NB4 (cell line): ENCODE measurements at regions not wholly inside any gene's neighbourhood (a gene's known extent, or its start where the extent isn't known, plus 50 kb on each side); places are given as distances from the start of the nearest gene placed in this dataset.
"Not testable (repeated sequence)": the region's sequence is repeated elsewhere in the genome, so short reads cannot be mapped to it uniquely, and the experiment has no call there.

Experiments used
- DNase-seq: peaks from one replicate; pipeline ENCODE4 v3.0.0; 2010; ENCODE audit warnings: low read depth
- H3K4me3 ChIP-seq: one replicate; pipeline ENCODE4 v1.5.1; 2011; ENCODE audit warnings: mild to moderate bottlenecking, low read depth, low read length, moderate library complexity
- MYC ChIP-seq: IDR thresholded peaks from 2 replicates; pipeline ENCODE4 v1.6.1; 2011; ENCODE audit warnings: low read depth, low read length
- POLR2A ChIP-seq: IDR thresholded peaks from 2 replicates; pipeline ENCODE4 v1.6.1; 2011; ENCODE audit warnings: mild to moderate bottlenecking; ENCODE audit not compliant: insufficient read length; ENCODE audit errors: extremely low read depth
- TF ChIP-seq, protein P1 (sequence below): IDR thresholded peaks from 2 replicates; pipeline ENCODE4 v1.6.1; 2011; ENCODE audit warnings: low read depth, low read length
- TF ChIP-seq, protein P2 (sequence below): IDR thresholded peaks from one replicate; pipeline ENCODE4 v1.5.1; 2012; ENCODE audit warnings: low read depth, low read length

DNA sequence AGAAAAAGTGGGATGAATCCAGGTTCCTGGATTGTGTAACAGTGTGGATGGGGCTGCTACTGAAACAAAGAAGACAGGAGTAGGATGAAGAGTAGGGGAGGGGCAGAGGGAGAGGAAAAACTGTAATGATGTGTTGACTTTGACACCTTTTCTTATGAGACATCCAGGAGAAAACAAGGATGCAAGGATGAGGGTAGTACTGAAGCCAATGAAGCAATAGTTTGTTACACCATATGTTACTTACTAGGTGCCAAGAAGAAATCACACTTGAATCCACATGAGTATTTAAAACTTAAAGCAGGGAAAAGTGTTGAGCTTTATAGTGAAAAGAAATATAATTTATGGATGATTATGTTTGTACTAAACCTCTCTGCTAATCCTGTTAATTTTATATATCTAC, 420.6 kb downstream of the ARL4A start:
- DNase-seq = no peak
- no peak overlapping the region for H3K4me3 ChIP-seq
- TF ChIP-seq POLR2A (no peak), MYC (no peak)
- TF ChIP-seq, protein P1, sequence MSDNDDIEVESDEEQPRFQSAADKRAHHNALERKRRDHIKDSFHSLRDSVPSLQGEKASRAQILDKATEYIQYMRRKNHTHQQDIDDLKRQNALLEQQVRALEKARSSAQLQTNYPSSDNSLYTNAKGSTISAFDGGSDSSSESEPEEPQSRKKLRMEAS = no peak
- TF ChIP-seq, protein P2, sequence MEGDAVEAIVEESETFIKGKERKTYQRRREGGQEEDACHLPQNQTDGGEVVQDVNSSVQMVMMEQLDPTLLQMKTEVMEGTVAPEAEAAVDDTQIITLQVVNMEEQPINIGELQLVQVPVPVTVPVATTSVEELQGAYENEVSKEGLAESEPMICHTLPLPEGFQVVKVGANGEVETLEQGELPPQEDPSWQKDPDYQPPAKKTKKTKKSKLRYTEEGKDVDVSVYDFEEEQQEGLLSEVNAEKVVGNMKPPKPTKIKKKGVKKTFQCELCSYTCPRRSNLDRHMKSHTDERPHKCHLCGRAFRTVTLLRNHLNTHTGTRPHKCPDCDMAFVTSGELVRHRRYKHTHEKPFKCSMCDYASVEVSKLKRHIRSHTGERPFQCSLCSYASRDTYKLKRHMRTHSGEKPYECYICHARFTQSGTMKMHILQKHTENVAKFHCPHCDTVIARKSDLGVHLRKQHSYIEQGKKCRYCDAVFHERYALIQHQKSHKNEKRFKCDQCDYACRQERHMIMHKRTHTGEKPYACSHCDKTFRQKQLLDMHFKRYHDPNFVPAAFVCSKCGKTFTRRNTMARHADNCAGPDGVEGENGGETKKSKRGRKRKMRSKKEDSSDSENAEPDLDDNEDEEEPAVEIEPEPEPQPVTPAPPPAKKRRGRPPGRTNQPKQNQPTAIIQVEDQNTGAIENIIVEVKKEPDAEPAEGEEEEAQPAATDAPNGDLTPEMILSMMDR = no peak

DNA sequence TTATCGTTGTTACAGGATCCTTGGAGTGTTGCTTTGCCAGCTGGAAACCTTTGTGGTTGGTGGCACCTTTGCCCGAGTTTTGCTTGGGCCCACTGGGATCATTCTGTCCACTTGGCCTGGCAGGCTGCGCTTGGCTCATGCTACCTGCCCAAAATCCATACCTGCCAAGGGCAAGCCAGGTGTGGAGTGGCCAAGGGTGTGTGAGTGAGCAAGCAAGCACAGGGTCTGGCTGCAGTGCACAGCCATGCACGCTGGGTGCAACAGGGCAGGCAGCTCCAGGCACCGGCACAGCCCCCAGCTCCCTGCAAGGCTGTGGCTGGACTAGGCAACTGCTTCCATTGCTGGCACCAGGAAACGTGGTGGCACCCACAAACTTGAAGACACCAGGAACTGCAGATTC, 421.8 kb downstream of the ARL4A start:
- no peak for DNase-seq
- TF ChIP-seq, protein P2 = no peak
- TF ChIP-seq POLR2A (no peak), MYC (no peak)
- TF ChIP-seq, protein P1 = no peak
- no peak overlapping the region for H3K4me3 ChIP-seq

DNA sequence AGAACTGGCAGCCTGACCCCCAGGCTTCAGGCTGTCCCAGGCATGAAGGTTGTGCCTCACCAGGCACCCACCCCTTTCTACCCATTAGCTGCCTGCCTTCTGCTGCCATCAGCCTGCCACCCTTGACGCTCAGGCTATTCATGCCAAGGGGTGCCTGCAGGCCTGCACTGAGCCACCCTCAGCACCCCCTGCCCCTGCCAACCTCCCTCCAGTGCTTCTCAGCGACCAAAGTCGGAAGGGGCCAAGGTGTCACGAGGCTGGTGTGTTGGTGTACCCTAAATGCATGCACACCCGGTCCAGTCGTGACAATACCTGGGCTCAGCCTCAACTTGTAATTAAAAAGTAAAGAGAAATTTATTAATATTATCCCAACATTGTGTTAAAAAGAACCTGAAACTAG, 422.7 kb downstream of the ARL4A start:
- TF ChIP-seq, protein P2 = no peak
- TF ChIP-seq, protein P1 = no peak
- TF ChIP-seq POLR2A (no peak), MYC (no peak)
- no peak for DNase-seq
- H3K4me3 ChIP-seq = no peak overlapping the region

DNA sequence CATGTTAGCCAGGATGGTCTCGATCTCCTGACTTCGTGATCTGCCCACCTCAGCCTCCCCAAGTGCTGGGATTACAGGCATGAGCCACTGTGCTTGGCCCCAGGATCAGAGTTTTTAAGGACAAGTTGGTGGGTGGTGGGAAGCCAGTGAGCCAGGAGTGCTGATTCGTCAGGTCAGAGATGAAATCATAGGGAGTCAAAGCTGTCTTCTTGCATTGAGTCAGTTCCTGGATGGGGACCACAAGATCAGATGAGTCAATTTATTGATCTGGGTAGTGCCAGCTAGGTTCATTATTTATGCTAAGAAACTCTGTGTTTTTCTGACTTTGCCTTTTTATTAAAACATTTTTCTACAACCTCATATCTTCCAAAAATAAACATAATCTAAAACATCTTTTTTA, 423.8 kb downstream of the ARL4A start:
- no peak for DNase-seq
- TF ChIP-seq, protein P1 = no peak
- TF ChIP-seq, protein P2 = no peak
- TF ChIP-seq MYC (no peak), POLR2A (no peak)
- H3K4me3 ChIP-seq = no peak overlapping the region

DNA sequence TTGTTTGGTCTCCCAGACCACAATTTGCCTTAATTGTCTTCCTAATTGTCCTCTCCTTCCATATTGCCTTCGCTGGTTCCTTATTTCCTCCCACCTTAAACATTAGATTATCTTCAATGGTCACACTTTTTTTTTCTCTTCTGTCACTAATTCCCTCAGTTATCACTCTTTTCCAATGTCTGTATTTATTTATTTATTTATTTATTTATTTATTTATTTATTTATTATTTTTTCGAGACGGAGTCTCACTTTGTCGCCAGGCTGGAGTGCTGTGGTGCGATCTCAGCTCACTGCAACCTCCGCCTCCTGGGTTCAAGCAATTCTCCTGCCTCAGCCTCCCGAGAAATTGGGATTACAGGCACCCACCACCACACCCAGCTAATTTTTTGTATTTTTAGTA, 426.8 kb downstream of the ARL4A start:
- not testable (repeated sequence) for DNase-seq, H3K4me3 ChIP-seq

DNA sequence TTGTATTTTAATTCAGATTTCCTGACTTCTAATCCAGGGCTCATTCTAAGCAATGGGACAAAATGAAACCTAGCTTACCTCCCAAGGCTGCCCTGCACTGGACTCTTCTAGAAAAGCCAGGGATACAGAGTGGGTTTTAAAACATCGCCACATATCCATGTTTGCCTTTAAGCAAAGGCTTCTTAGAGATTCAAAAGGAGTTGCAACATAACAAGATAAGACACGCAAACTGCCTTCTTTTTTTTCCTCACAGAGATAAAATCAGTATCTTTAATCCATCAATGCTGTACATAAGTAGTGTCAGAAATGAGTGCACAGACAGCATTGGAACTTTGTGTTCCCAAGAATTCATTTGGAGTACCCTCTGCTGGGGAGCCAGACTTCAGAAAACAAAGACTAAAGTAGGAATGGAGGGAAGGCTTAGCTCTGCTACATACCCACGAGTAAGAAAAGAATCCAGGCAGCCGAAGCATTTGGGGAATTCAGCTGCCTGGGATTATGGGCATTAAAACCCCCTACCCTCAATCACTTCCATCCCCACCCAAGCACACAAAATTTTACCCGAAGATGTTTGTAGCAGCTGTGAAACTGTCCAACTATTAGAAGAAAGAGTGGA, 427.8 kb downstream of the ARL4A start:
- H3K4me3 ChIP-seq = no peak overlapping the region
- DNase-seq = no peak
- TF ChIP-seq, protein P2 = no peak
- TF ChIP-seq, protein P1 = no peak
- TF ChIP-seq MYC (no peak), POLR2A (no peak)
